ENCODE measurements at regions not wholly inside any gene's neighbourhood (a gene's known extent, or its start where the extent isn't known, plus 50 kb on each side); places are given as distances from the start of the nearest gene placed in this dataset.
"Not testable (repeated sequence)": the region's sequence is repeated elsewhere in the genome, so short reads cannot be mapped to it uniquely, and the experiment has no call there.

GRCh38 chr7:16933296-16934279 lies 51.8 kb upstream of the AGR3 start:
- DNase-seq (ENCODE audit: low spot score): no peak

DNA sequence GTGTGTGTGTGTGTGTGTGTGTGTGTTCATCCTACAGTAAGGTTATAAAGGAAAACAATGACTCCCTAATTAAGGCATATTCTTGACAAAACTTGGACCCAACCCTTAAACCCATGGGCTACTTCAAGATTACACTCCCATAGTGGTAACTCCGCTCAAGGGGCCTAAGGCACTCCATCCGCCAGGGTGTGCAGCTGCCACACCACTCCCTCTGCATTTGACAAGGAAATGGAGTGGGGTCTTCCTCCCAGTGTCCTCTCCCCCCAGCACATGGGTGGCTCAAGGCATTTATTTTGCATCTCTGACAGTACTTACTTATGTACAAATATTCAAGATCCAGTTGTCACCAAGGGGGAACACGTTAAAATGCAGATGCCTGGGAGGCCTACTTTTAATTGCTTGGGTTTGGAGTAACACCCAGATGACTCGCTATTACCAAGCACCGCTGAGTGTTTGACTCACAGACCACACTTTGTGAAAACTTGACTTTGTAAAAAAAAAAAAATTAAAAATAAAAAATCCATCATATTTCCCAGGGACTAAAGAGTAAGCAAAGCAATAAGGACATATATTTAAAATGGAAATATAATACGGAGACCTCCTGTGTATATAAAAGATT lies 53.0 kb upstream of the AGR3 start:
- no peak for DNase-seq (ENCODE audit: low spot score)

DNA sequence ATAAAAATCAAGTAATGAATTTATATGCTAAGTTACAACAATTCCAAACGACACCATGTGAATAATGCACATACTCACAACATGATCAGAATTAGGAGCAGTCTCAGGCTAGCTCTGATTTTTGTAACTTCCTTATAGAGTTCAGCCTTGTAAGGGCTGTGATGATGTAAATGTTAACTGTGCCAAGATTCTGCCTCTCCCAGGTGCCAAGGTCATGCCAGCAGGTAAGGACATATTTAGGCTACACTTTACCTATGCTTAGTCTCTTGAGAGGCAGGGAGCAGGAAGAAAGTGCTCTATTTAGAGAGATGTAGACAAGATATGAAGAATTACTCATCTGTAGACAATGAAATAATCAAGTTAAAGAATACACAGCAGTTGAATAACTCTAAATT lies 53.6 kb upstream of the AGR3 start:
- no peak for DNase-seq (ENCODE audit: low spot score)

GRCh38 chr7:16936626-16937422 lies 55.0 kb upstream of the AGR3 start:
- no peak for DNase-seq (ENCODE audit: low spot score)

DNA sequence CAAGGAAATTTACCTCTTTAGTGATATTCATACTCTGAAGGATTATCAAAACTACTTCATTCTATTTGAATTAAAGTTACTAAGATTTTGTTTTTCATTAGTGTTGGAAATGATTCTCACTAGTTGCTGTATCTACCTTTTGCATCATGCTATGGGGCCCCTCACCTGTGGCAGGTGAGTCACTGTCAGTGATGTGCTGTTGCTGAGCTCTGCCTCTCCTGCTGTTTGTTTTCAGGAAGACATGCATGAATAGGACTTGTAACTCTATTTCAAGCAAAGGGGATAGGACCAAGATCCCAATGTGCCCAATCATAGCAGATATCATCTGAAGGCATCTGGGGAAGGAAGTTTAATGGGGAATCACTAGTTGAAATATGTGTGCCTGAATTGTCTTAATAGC lies 57.4 kb upstream of the AGR3 start:
- DNase-seq (ENCODE audit: low spot score): no peak

GRCh38 chr7:16940776-16941175 lies 59.0 kb upstream of the AGR3 start:
- DNase-seq (ENCODE audit: low spot score): no peak

GRCh38 chr7:16942929-16943509 lies 61.2 kb upstream of the AGR3 start:
- DNase-seq (ENCODE audit: low spot score): no peak

GRCh38 chr7:16944936-16945335 lies 63.2 kb upstream of the AGR3 start:
- no peak for DNase-seq (ENCODE audit: low spot score)

DNA sequence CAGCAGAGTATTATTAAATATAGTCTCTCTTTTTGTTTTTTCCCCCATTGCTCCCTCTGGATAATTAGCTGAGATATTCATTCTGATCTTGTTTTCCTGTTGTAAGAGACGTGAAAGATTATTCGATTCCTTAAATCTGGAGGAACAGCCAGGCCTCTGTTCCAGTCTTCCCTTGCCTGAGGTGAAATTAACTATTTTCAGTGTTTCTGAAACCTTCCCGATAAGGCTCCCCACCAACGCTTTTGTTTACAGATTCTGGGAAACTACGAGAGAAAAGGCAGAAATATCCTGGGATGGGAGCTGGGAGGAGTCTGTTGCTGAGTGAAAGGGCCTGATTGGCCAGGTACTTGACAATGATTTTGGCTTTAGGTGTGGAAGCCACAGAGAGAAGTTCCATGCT lies 63.6 kb upstream of the AGR3 start:
- DNase-seq (ENCODE audit: low spot score): no peak

DNA sequence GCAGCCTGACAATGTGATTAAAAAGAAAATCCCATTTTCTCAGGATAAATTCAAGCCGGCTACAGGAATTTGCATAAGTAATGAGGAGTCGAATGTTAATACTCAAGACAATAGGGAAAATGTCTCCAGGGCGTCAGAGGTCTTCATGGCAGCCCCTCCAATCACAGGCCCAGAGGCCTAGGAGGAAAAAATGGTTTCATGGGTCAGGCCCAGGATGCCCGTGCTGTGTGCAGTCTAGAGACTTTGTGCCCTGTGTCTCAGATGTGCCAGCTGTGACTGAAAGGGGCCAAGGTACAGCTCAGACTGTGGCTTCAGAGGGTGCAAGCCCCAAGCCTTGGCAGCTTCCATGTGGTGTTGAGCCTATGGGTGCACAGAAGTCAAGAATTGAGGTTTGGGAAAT lies 66.3 kb upstream of the AGR3 start:
- not testable (repeated sequence) for DNase-seq (ENCODE audit: low spot score)

GRCh38 chr7:16951483-16952080 lies 69.8 kb upstream of the AGR3 start:
- no peak for DNase-seq (ENCODE audit: low spot score)

GRCh38 chr7:16954321-16954720 lies 72.5 kb upstream of the AGR3 start:
- no peak for DNase-seq (ENCODE audit: low spot score)

DNA sequence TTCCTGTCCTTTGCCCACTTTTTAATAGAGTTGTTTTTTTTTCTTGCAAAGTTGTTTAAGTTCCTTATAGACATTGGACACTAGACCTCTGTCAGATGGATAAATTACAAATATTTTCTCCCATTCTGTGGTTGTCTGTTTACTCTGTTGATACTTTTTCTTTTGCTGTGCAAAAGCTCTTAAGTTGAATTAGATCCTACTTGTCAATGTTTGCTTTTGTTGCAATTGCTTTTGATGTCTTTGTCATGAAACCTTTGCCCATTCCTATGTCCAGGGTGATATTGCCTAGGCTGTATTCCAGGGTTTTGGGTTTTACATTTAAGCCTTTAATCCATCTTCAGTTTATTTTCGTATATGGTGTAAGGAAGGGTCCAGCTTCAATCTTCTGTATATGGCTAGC lies 76.9 kb upstream of the AGR3 start:
- DNase-seq (ENCODE audit: low spot score): no peak

- no peak for DNase-seq (ENCODE audit: low spot score)
These were observed 78.7 kb upstream of the AGR3 start for GRCh38 chr7:16960337-16960965.

- DNase-seq (ENCODE audit: low spot score): no peak
These were observed 79.9 kb upstream of the AGR3 start for GRCh38 chr7:16961641-16962040.

DNA sequence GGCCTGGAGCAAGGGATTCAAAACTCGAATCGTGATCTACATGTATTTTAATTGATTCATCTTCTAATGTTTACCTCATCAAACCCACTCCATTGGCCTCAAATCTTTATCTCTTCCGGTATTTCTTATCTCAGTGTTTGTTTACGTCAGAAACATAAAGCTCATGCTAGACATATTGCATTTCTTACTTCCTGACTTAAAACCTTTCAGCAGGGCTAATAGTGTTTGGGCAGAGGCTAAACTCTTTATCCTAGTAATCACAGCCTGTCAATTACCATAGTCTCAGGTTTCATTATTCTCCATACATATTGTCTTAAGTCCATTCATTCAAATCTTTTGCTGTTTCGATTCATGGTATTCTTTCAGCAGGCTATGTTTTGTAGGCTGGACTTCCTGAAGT lies 81.3 kb upstream of the AGR3 start:
- no peak for DNase-seq (ENCODE audit: low spot score)

DNA sequence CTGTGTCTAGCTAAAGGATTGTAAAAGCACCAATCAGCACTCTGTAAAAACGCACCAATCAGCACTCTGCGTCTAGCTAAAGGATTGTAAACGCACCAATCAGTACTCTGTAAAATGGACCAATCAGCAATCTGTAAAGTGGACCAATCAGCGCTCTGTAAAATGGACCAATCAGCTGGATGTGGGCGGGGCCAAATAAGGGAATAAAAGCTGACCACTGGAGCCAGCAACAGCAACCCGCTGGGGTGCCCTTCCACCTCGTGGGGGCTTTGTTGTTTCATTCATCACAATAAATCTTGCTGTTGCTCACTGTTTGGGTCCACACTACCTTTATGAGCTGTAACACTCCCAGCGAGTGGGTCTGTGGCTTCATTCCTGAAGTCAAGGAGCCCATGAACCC lies 83.9 kb upstream of the AGR3 start:
- DNase-seq (ENCODE audit: low spot score): not testable (repeated sequence)

DNA sequence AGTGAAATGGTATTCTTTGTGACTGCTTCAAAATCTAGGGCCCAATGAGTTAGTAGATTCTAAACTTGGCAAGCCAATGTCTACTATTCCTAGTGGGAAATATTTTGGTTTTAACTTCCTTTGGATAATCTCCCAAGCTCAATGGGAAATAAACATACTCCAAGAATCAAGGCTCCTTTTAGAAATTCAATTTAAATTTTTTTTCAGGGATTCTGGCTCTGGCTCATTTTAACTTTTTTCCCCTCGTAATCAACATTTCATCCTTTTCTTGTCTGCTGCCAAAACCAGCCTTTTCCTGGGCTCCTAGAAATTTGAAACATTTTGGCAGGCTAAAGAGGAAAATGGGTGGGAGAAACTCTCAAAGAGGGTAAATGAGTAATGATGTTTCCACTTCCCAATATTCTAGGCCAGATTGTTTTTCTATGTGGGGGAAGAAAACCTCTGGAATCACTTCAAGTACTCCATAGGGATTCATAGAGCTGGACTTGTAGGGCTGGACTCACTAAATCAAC lies 85.6 kb upstream of the AGR3 start:
- no peak for DNase-seq (ENCODE audit: low spot score)

DNA sequence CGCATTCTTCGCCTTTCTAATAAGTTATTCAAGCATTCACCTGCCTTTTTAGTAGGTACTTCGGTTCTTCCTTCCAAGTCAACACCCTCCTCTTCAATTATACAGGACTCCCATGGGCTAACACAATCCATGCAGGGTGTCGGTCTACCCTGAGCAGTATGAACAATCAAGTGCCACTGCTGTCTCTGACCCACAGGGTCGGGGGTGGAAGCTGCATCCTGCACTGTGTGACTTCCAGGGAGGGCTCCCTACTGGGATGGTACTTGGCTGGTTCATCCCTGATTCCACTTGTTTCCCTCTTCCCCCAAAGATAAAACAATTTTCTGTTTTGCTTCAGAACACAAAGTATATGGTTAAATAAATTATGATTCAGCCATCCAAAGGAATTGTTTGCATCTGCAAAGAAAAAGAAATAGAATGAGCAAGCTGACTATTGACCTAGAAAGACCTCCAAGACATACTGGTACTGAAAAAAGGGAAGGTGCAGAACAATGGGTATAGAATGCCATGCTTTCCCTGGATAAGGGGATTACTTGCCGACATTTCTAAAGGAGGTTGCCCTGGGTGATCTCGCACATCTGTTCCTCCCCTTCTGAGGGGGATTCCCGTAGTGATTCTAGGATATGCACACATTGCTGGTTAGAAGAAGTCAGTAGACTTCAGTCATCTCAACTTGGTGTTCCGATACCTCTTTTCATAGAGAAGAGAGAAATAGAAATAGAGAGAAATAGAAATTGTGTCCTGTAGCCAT lies 89.1 kb upstream of the AGR3 start:
- no peak for DNase-seq (ENCODE audit: low spot score)

DNA sequence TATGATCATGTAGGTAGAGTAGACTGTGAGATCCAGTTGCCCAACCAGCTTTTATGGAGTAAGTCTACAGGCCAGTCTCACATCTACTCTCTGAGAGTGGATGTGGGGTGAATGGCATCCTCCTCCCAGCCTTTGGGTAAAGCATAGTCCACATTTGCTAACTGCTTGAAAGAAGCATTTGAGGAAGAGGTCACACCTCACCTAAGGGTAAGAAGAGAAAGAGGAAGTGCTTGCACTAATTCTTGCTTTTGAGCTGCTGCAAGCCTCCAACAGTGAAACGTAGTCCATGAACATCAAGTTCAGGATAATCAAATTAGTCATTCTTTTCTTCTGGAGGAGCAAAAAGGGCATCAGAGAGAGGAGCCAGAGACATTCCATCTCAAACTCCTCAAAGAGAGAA lies 93.9 kb upstream of the AGR3 start:
- DNase-seq (ENCODE audit: low spot score): no peak
